ENCODE measurements at regions not wholly inside any gene's neighbourhood (a gene's known extent, or its start where the extent isn't known, plus 50 kb on each side); places are given as distances from the start of the nearest gene placed in this dataset.
A peak's percentile ranks its signal among the peaks of the same experiment; 100 is the strongest.
"Not testable (repeated sequence)": the region's sequence is repeated elsewhere in the genome, so short reads cannot be mapped to it uniquely, and the experiment has no call there.

GRCh38 chr7:110246118-110246517 is 844.8 kb upstream of the LRRN3 start:
- no peak for DNase-seq (ENCODE audit: low read depth in 2 of 2)

GRCh38 chr7:110253093-110253492 is 837.8 kb upstream of the LRRN3 start:
- no peak for DNase-seq (ENCODE audit: low read depth in 2 of 2)

DNA sequence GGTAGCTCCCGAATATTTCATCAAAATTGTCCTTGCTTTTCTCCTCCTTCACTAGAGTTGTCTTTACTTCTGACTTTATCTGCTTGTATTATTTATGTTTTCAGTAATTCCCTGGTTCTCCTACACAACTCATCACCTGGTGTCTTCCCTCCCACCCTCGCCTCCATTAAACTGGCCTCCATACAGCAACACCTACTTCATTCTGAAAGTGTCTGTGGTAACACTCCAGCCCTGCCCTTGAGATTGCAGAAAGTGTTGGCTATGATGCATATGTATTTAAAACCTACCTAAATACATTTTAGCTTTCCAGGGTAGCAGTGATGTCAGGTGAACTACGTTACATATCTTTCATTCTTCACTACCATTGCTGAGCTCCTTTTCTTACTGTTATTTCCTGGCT is 833.3 kb upstream of the LRRN3 start:
- no peak for DNase-seq (ENCODE audit: low read depth in 2 of 2)

- DNase-seq (ENCODE audit: low read depth in 2 of 2) = no peak
Observed at GRCh38 chr7:110262251-110262650, 828.7 kb upstream of the LRRN3 start.

DNA sequence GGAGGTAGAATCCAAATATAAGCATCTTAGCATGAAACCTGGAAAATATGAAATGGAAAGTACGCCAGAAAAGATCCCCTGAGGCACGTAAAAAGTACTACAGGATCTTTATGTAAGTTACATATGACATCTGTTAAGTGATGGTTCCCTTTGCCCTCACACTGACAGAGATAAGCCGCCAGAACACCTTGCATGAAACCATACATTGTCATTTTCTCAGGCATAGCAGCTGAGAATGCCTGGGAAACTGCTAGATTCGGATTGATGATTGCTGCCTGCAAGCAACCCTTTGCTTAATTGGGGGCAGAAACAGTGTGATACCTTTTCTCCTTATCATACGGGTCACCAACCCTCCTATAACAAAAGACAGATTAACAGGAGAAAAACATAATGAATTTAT is 826.6 kb upstream of the LRRN3 start:
- DNase-seq (ENCODE audit: low read depth in 2 of 2) = no peak

GRCh38 chr7:110281362-110281761 is 809.6 kb upstream of the LRRN3 start:
- DNase-seq (ENCODE audit: low read depth in 2 of 2) = no peak

DNA sequence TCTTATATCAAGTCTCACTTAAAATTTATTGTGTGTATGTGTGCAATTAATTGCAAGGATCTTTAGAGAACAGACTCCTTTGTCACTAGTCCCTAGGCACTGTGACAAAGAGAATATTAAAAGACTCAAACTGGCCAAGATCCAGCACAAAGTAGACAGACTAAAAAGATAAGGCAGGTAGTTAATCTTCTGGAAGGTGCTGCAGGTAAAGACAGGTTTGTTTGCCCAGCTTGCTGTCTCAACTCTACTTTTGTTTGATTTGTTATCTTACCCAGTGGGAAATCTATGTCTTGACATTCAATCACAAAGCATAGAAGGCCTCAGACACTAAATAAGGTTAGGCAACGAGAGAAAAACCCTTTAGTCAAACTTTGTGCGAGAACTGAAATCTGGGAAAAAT is 807.9 kb upstream of the LRRN3 start:
- no peak for DNase-seq (ENCODE audit: low read depth in 2 of 2)

DNA sequence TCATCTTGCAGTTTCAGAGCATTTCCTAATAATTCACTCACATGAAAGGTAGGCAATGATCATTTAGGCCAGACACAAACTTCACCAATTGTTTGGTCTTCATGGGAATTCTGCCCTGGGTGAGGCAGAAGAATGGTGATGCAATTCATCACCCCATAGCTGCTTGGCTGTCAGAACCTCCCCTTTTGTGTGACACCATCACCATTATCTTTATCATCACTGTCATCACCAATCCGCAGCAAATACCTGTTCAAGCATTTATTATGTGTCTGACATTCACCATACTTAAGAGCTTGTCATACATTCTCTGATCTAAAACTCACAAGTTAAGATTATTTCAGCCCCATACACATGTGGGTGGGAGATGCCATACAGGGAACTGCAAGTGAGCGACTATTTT is 799.5 kb upstream of the LRRN3 start:
- no peak for DNase-seq (ENCODE audit: low read depth in 2 of 2)

GRCh38 chr7:110296321-110296720 is 794.6 kb upstream of the LRRN3 start:
- DNase-seq (ENCODE audit: low read depth in 2 of 2) = no peak

GRCh38 chr7:110307776-110308175 is 783.2 kb upstream of the LRRN3 start:
- DNase-seq (ENCODE audit: low read depth in 2 of 2) = no peak

- no peak for DNase-seq (ENCODE audit: low read depth in 2 of 2)
Observed at GRCh38 chr7:110308791-110309190, 782.1 kb upstream of the LRRN3 start.

- DNase-seq (ENCODE audit: low read depth in 2 of 2) = no peak
Observed at GRCh38 chr7:110309941-110310340, 781.0 kb upstream of the LRRN3 start.

- no peak for DNase-seq (ENCODE audit: low read depth in 2 of 2)
Observed at GRCh38 chr7:110311556-110311955, 779.4 kb upstream of the LRRN3 start.

DNA sequence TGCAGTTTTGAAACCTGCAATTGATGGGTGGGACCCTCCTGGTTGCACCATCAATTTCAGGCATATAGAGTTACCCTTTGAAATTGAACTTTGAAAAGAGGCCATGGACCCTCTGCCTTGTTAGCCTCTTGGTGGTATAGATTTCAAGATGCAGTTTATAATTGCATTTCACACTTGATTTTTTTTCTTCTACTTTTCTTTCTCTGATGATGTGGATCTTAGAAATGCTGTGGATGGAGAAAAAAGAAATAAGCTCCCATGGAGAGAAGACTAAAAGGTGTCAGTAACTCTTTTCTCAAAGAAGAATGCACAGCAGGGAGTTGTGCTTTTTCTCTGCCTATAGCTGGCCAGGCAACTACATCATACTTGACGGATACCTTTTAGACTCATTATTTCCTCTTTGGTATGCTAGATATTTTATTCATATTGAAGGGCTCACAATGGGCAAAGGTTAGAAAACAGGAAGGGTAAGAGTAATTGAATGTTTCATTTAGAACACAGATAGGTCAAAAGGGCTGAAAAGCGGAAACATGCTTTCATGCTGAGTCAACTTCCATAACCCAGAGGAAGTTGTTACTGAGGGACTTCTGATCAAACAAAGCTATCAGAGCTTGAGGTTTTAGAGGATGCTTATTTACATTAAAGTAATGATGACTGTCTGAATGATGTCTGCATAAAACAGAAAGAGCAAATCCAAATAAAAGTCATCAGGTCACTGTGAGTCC is 773.2 kb upstream of the LRRN3 start:
- DNase-seq (ENCODE audit: low read depth in 2 of 2) = peak; percentile 87 to 90

- DNase-seq (ENCODE audit: low read depth in 2 of 2) = not testable (repeated sequence)
Observed at GRCh38 chr7:110320285-110320684, 770.6 kb upstream of the LRRN3 start.

GRCh38 chr7:110322796-110323195 is 768.1 kb upstream of the LRRN3 start:
- DNase-seq (ENCODE audit: low read depth in 2 of 2) = no peak

DNA sequence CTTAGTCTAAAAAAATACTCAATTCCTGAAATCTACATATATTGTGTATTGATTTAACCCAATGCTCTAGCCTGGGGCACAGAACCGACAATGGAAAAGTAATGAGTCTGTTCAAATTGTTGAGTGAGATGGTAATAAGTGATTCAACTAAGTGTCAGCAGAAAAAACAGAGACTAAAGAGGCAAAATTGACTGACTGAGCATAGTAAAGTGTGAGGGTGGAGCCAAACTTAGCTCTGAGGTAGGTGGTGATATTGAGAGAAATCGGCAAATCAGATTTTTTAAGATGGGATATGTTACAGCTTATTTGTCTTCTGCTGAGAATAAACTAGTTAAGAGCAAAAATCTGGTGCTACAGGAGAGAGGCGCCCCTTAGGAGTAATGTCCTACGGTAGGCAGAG is 764.0 kb upstream of the LRRN3 start:
- DNase-seq (ENCODE audit: low read depth in 2 of 2) = no peak

DNA sequence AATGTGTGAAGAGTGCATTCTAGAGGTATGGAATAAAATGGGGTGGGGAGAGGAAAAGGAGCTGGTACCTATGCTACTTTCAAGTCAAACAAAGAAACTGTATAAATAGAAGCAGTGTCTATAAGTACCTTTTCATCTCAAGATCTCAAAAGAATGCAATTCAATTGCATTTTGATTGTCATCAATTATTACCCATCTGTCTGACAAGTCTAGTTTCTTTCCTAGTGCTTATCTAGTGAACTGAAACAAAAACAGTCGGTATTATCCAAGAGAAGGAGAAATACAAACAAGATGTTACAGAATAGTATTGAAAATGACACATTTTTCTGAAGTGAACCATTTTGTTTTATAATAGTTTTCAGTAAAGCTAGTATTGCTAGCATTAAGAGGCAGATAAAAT is 754.5 kb upstream of the LRRN3 start:
- no peak for DNase-seq (ENCODE audit: low read depth in 2 of 2)

GRCh38 chr7:110337646-110338045 is 753.3 kb upstream of the LRRN3 start:
- DNase-seq (ENCODE audit: low read depth in 2 of 2) = no peak

DNA sequence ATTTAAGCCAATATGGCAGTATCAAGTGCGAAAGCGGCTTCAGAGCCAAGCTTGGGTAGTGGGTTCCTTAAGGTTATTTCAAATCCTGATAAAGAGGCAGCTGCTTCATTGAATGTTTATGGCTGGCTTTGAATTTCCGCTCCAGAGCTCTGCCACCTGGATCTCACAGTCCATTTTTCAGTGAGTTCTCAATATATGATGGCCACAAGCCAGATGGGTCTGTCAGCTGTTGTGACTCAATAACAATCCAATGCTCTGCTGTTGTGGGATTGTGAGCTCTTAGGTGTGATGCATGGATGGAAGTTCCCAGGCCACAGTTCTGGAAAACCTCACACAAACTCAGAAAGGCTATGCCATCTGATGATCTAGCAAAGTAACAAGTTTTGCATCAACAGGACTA is 743.8 kb upstream of the LRRN3 start:
- no peak for DNase-seq (ENCODE audit: low read depth in 2 of 2)

GRCh38 chr7:110356438-110356837 is 734.5 kb upstream of the LRRN3 start:
- no peak for DNase-seq (ENCODE audit: low read depth in 2 of 2)

DNA sequence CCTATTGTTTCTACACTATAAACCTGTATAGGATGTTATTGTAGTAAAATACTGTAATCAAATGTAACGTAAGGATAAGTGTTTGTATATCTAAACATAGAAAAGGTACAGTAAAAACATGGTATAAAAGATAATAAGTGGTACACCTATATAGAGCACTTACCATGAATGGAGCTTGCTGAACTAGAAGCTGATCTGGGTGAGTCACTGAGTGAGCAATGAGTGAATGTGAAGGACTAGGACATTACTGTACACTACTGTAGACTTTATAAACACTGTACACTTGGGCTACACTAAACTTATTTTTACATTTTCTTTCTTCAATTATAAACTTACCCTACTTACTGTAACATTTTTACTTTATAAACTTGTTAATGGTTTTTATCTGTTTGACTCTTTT is 732.9 kb upstream of the LRRN3 start:
- DNase-seq (ENCODE audit: low read depth in 2 of 2) = no peak

GRCh38 chr7:110371709-110372108 is 719.2 kb upstream of the LRRN3 start:
- DNase-seq (ENCODE audit: low read depth in 2 of 2) = no peak

DNA sequence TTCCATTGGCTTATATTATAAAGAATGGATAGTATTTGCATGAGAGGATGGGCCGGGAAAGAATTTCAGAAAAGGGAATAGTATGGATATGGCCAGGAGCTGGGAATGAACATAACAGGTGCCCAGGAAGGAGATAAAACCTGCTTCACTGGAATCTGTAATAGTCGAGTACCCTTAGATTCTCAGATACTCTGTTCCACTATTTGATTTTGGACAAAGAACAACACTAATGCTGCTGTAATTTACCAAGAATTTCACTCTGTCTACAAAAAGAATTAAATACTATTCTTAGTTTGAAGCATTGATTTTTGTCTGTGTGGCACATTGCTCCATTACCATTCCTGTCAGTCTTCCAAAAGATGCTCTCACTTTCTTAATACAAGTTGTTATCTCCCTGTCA is 718.2 kb upstream of the LRRN3 start:
- DNase-seq (ENCODE audit: low read depth in 2 of 2) = no peak

All from dermis microvascular lymphatic vessel endothelial cell (primary cell).